Parathyroid adenoma (tissue), 2 donors: ENCODE measurements at regions not wholly inside any gene's neighbourhood (a gene's known extent, or its start where the extent isn't known, plus 50 kb on each side); places are given as distances from the start of the nearest gene placed in this dataset.

Experiments
- H2AFZ ChIP-seq: fragments of 300-600 bp; sonication (generic); one replicate; pipeline ENCODE4 v1.7.0; 2017; ENCODE audit warnings: antibody characterized with exemption, mild to moderate bottlenecking
- H3K27ac ChIP-seq: fragments of 300-600 bp; sonication (generic); one replicate; pipeline ENCODE4 v1.7.0; 2017
- H3K27me3 ChIP-seq: fragments of 300-600 bp; sonication (generic); one replicate; pipeline ENCODE4 v1.7.0; 2017; ENCODE audit warnings: low read length; ENCODE audit not compliant: control insufficient read depth, insufficient read depth
- H3K36me3 ChIP-seq: fragments of 300-600 bp; sonication (generic); one replicate; pipeline ENCODE4 v1.7.0; 2017; ENCODE audit warnings: low read length; ENCODE audit not compliant: control insufficient read depth, insufficient read depth
- H3K4me1 ChIP-seq: fragments of 300-600 bp; sonication (generic); one replicate; pipeline ENCODE4 v1.7.0; 2017; ENCODE audit warnings: control low read depth
- H3K4me2 ChIP-seq: fragments of 300-600 bp; sonication (generic); one replicate; pipeline ENCODE4 v1.7.0; 2017; ENCODE audit warnings: low read length
- H3K4me3 ChIP-seq: fragments of 300-600 bp; sonication (generic); one replicate; pipeline ENCODE4 v1.7.0; 2017; ENCODE audit warnings: low read depth, low read length
- H3K79me2 ChIP-seq: fragments of 300-600 bp; sonication (generic); one replicate; pipeline ENCODE4 v1.7.0; 2017; ENCODE audit warnings: control low read depth
- H3K9ac ChIP-seq: fragments of 300-600 bp; sonication (generic); one replicate; pipeline ENCODE4 v1.7.0; 2017; ENCODE audit warnings: mild to moderate bottlenecking
- H3K9me3 ChIP-seq: fragments of 300-600 bp; sonication (generic); one replicate; pipeline ENCODE4 v1.7.0; 2017; ENCODE audit warnings: low read length; ENCODE audit not compliant: control insufficient read depth
- CTCF ChIP-seq: fragments of 300-600 bp; sonication (generic); IDR thresholded peaks from one replicate; pipeline ENCODE4 v1.7.0; 2017; ENCODE audit warnings: antibody characterized with exemption, mild to moderate bottlenecking
- donor health status: primary hyperparathyroidism.

- no peak overlapping the region for H3K9ac ChIP-seq
- H3K36me3 ChIP-seq = no peaks in the 10 kb centered on the region
- H3K4me3 ChIP-seq = no peak overlapping the region
- H3K4me2 ChIP-seq = no peak overlapping the region
- no peaks in the 10 kb centered on the region for H3K9me3 ChIP-seq
- no peak overlapping the region for H3K27ac ChIP-seq
- no peak for TF ChIP-seq CTCF
- H3K79me2 ChIP-seq = no peaks in the 10 kb centered on the region
- H3K4me1 ChIP-seq = no peaks in the 10 kb centered on the region
- H3K27me3 ChIP-seq = no peaks in the 10 kb centered on the region
- no peak overlapping the region for H2AFZ ChIP-seq
These were observed 170.5 kb downstream of the RPS24 start for GRCh38 chr10:78203915-78204818.

GRCh38 chr10:78205457-78206016 is 171.9 kb downstream of the RPS24 start:
- no peaks in the 10 kb centered on the region for H3K36me3 ChIP-seq
- no peaks in the 10 kb centered on the region for H3K9me3 ChIP-seq
- H3K79me2 ChIP-seq = no peaks in the 10 kb centered on the region
- H3K9ac ChIP-seq = no peak overlapping the region
- no peak for TF ChIP-seq CTCF
- H2AFZ ChIP-seq = no peak overlapping the region
- no peak overlapping the region for H3K4me3 ChIP-seq
- H3K4me2 ChIP-seq = no peak overlapping the region
- H3K27me3 ChIP-seq = no peaks in the 10 kb centered on the region
- no peaks in the 10 kb centered on the region for H3K4me1 ChIP-seq
- H3K27ac ChIP-seq = no peak overlapping the region

GRCh38 chr10:78207216-78207615 is 173.6 kb downstream of the RPS24 start:
- H3K4me1 ChIP-seq = no peaks in the 10 kb centered on the region
- TF ChIP-seq CTCF = no peak

GRCh38 chr10:78207776-78208175 is 174.1 kb downstream of the RPS24 start:
- no peak for TF ChIP-seq CTCF

More at GRCh38 chr10:78207216-78207615, 173.6 kb downstream of the RPS24 start:
- Histone ChIP-seq H3K4me3 (no peak overlapping the region), H3K27ac (no peak overlapping the region), H3K9me3 (no peaks in the 10 kb centered on the region), H3K4me2 (no peak overlapping the region), H3K9ac (no peak overlapping the region), H3K79me2 (no peaks in the 10 kb centered on the region), H3K36me3 (no peaks in the 10 kb centered on the region), H2AFZ (no peak overlapping the region), H3K27me3 (no peaks in the 10 kb centered on the region)

More at GRCh38 chr10:78207776-78208175, 174.1 kb downstream of the RPS24 start:
- Histone ChIP-seq H3K36me3 (no peaks in the 10 kb centered on the region), H3K4me1 (no peaks in the 10 kb centered on the region), H3K79me2 (no peaks in the 10 kb centered on the region), H3K9me3 (no peaks in the 10 kb centered on the region), H3K4me3 (no peak overlapping the region), H3K27me3 (no peaks in the 10 kb centered on the region), H3K4me2 (no peak overlapping the region), H3K9ac (no peak overlapping the region), H3K27ac (no peak overlapping the region), H2AFZ (no peak overlapping the region)
